GM21360 (cell line): ENCODE measurements at regions not wholly inside any gene's neighbourhood (a gene's known extent, or its start where the extent isn't known, plus 50 kb on each side); places are given as distances from the start of the nearest gene placed in this dataset.

Experiments
- ATAC-seq: cut with Tn5 transposase; IDR thresholded peaks from one replicate; pipeline ENCODE4 v1.9.1; 2021; ENCODE audit warnings: mild to moderate bottlenecking, moderate library complexity; ENCODE audit not compliant: unreplicated experiment

DNA sequence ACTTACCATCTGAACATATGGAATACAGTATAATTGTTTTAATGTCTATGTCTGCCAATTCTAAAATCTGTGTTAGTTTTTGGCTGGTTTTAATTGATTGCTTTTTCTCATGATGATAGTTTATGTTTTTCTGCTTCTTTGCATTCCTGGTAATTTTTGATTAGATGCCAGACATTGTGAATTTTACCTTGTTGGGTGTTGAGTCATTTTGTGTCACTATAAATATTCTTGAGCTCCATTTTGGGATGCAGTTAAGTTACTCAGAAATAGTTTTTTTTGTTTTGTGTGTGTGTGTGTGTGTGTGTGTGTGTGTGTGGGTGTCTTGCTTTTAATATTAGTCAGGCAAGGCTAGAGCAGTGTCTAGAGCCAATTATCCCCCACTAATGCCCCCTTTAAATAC, 818.8 kb upstream of the NR2F2 start:
- ATAC-seq: no peak

- no peak for ATAC-seq
Observed at GRCh38 chr15:95512906-95513305, 817.6 kb upstream of the NR2F2 start.

DNA sequence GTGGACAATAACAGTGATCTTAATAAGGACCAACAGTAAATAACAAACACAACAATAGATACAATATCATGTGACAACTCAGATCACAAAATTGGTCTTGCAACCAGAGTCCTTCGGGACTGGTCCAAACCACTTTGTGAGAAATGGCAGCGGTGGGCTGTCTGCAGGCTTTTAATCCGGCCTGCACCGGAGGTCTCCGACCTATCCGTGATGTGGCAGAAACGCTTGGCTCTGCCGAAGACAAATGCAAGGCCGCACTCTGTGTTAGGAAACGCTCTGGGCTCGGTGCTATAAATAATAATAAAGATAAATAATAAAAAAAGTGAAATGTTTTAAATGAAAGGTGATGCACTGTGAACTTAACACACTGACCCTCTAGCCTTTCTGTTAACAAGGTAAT, 810.6 kb upstream of the NR2F2 start:
- no peak for ATAC-seq

DNA sequence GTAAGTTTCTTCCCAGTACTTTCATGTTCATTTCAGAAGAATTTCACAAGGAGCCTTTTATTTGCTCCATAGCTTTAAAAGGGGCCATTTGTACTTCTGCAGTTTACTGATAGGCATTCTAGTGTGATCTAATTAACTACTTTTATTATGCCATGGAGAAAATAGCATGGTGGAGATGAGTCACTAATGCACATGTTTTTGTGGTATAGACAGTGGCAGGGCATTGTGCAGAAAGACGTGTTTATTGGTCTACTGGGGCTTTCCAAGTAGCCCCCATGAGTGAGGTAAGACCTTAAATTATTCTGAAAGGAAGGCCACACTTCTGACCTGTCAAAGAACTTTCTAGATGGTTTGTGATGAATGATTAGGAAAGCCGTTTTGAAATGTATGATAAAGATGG, 810.0 kb upstream of the NR2F2 start:
- no peak for ATAC-seq

- no peak for ATAC-seq
Observed at GRCh38 chr15:95520922-95521321, 809.6 kb upstream of the NR2F2 start.

DNA sequence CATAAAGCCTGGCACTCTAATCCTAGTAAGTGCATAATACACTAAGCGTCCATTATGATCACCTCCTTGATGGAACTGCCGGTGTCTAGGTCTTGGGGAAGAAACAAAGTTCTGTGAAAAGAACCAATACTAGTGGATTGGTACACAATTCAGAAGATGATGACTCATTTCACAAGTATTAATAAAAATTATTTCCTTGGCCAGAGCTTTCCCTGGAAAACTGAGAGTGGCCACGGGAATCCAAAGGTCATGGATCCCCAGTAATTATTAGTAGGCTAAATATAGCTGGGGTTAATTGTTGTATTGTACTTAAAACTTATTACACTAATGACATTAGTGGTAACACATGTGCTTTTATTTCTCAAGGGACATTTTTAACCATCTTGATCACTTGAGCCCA, 808.0 kb upstream of the NR2F2 start:
- ATAC-seq: no peak

DNA sequence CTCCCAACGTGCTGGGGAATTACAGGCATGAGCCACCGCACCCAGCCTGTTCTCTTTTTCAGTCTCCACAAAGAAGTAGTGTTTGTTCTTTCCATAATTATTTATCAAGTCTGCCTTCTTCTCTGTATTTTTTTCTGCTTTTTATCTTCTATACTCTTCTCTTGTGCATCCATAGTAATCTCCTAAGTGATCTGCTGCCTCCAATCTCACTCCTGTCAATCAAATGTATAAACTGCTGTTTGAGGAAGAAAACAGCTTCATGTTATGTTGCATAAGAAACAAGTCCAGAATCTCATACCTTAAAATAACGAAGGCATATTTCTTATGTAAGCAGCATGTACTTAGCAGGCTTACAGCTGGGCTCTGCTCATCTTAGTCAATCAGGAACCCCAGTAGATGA, 801.6 kb upstream of the NR2F2 start:
- no peak for ATAC-seq

GRCh38 chr15:95536638-95537037, 793.9 kb upstream of the NR2F2 start:
- ATAC-seq: no peak

DNA sequence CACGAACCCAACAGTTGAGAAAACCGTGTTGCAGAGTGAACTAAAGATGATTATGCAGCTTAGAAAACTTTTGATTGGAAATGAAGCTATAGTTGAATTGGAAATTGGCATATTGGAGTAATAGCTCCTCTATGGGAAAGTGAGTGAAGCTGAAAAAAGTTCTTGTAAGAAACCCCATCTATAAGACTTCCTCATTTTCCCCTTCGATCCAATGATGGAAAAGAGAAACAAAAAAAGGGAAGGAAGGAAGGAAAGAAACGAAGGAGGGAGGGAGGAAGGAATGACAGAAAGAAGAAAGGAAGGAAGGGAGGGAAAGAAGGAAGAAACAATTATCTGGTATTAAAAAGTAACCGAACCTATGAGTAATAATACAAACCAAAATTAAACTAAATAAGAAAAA, 791.8 kb upstream of the NR2F2 start:
- no peak for ATAC-seq

DNA sequence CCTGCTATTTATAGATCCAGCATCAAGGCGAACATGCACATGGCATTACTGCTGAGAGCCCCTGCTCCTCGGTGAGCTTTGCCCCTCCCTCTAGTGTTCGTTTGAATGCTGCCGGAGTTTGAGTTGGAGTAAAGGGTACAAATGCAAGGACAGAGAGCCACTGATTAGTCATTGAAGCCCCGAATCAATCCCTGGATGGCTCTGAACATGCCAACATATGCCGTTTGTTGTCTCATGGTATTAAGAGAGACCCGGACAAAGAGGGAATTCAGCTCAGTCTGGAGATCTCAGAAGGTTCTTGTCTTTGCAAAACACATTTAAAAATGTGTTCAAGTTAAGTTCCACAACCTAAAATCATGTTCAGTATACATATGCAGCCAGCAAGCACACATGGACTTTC, 789.2 kb upstream of the NR2F2 start:
- no peak for ATAC-seq

GRCh38 chr15:95549168-95549738, 781.2 kb upstream of the NR2F2 start:
- ATAC-seq: no peak

DNA sequence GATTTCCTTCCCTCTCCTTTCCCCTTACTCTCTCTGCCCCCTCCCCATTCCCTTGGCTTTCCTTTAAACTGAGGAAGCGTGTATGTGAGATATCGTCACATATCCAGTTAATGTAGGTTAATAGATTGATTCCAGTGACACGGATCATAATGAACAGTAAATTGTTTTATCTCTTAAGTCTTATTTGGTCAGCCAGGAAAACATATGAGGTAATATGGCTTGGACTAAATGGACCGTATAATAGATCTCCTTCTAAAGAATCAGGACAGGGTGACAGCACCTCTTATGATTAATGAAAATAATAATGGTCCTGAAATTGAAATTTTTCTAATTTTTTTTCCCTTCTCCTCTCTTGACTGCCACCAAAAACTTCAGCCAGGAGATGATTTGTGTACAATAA, 779.8 kb upstream of the NR2F2 start:
- no peak for ATAC-seq

DNA sequence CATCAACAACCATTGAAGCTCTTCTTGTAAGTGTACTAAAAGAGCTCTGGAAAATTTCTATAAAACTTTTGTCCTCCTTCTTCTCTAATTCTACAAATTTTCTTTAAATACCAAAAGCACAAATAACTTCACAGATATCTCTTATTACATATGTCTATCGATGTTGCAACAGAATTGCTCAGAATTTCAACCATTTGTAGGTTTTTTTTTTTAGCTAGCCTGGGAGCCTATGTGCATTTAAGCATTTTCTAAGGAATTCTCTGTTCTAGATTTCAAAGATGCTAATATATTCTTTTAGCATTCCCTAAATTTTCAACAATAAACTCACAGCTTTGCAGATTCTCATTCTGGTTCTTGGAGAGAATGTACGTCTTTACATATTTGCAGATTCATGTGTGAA, 774.3 kb upstream of the NR2F2 start:
- ATAC-seq: no peak

DNA sequence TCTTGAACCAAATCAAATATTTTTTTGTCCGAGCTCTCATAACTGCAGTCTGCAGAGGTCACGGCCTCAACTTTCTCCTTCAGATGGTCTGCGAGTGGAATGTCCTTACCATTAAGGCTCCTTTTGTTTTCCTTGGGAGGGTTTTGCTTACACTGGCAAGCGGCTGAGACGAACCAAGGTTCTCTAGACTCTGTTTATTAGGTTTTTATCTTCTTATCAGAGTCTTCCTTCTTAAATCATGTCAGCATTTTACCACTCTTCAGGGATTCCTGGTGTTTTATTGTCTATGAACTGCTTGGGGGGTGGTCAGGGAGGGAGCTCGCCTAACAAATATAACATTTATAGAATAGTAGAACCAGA, 773.7 kb upstream of the NR2F2 start:
- ATAC-seq: no peak

GRCh38 chr15:95557226-95558046, 773.1 kb upstream of the NR2F2 start:
- ATAC-seq: peak; percentile 52

- ATAC-seq: no peak
Observed at GRCh38 chr15:95558131-95558530, 772.4 kb upstream of the NR2F2 start.

DNA sequence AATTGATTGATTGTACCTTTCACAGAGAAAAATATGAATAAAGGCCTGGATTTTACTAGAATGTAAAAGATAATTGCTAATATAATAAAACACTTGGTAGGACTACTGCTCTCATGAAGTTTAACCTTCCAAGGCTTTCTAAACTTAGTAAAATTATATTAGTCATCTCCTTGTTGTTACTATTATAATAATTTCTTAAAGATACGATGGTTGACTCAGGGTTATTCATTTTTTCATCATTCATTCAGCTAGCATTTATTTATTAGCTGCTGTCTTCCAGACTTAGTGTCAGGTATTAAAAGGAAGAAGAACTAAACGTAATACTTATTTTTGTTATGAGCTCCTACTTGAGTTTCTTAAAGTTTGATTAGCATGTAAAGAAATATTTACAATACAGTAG, 771.6 kb upstream of the NR2F2 start:
- ATAC-seq: no peak

DNA sequence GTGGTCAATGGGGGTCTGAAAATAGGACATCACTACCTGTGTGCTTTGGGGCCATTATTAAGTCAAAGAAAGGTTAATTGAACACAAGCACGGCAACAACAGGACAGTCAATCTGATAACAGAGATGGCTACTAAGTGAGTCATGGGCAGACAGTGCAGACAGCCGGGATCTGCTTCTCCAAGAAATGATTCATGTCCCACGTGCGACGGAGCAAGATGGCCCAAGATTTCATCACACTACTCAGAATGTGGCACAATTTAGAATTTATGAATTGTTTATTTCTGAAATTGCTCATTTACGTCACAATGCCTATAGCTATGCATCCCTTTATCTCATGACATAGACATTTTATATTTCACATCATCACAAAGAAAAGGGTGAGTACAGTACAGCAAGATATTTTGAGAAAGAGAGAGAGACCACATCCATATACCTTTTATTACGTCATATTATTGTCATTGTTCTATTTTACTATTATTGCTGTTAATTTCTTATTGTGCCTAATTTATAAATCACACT, 770.6 kb upstream of the NR2F2 start:
- no peak for ATAC-seq

GRCh38 chr15:95561463-95561862, 769.0 kb upstream of the NR2F2 start:
- no peak for ATAC-seq

GRCh38 chr15:95563634-95564033, 766.9 kb upstream of the NR2F2 start:
- ATAC-seq: no peak

DNA sequence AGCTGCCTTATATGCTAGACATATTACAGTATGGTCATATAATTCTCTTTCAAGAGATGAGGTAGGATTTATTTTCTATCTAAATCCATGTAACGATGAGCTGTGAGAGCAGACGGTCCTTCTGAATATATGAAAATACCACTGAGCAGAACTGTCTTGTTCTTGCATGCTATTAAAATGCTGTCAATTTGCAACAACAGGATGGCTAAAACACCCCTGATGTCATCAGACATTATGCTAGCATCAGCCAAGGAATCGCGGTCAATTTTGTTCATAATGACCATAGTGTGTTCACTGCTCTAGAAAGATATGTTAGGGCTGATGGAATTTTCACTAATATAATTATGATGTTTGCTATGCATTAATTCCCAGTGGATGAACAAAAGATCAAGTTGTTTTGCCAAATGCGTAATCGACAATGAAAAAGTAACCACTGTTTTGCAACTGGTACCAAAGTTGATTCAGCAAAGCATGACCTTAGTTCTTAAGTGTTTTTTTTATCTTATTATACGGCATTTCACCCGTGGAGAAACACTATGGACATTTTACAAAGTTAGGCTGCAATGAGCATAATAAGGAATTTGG, 765.4 kb upstream of the NR2F2 start:
- ATAC-seq: no peak

- ATAC-seq: no peak
Observed at GRCh38 chr15:95565690-95566089, 764.8 kb upstream of the NR2F2 start.
